ENCODE measurements at regions not wholly inside any gene's neighbourhood (a gene's known extent, or its start where the extent isn't known, plus 50 kb on each side); places are given as distances from the start of the nearest gene placed in this dataset.

DNA sequence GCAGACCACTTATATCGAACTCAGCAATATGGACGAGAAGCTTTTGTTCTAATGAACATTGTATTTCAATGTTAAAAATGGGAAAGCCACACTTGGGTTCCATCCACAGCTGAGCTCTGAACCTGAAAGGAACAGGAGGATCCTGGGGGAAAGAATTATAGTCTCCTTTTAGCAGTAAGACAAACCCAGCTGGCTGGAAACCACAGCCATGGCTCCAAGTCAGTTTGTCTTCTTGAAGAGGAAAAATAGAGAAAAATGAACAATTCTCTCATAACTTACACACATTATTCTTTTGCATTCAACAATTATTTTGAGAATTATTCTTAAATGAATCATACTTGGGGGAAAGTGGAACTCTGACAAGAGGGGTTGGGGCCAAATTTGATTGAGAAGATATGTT is 149.2 kb upstream of the VEPH1 start:
- no peaks in the 10 kb centered on the region for H3K79me2 ChIP-seq (ENCODE audit: control insufficient read depth, low read length)
- H4K20me1 ChIP-seq (ENCODE audit: control insufficient read depth, insufficient read depth, low read depth, low read length): no peaks in the 10 kb centered on the region
- no peaks in the 10 kb centered on the region for H3K9me2 ChIP-seq (replicated peaks; ENCODE audit: control insufficient read depth, low read length)
- no peak overlapping the region for H3K4me2 ChIP-seq (ENCODE audit: low read length)
- TF ChIP-seq, protein P1, sequence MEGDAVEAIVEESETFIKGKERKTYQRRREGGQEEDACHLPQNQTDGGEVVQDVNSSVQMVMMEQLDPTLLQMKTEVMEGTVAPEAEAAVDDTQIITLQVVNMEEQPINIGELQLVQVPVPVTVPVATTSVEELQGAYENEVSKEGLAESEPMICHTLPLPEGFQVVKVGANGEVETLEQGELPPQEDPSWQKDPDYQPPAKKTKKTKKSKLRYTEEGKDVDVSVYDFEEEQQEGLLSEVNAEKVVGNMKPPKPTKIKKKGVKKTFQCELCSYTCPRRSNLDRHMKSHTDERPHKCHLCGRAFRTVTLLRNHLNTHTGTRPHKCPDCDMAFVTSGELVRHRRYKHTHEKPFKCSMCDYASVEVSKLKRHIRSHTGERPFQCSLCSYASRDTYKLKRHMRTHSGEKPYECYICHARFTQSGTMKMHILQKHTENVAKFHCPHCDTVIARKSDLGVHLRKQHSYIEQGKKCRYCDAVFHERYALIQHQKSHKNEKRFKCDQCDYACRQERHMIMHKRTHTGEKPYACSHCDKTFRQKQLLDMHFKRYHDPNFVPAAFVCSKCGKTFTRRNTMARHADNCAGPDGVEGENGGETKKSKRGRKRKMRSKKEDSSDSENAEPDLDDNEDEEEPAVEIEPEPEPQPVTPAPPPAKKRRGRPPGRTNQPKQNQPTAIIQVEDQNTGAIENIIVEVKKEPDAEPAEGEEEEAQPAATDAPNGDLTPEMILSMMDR (IDR thresholded peaks at IDR 0.05; ENCODE audit: low read depth, low read length, poor library complexity, severe bottlenecking): no peak
- no peak for TF ChIP-seq EZH2phosphoT487 (IDR thresholded peaks at IDR 0.05; ENCODE audit: borderline replicate concordance, low read length)
- no peak overlapping the region for H3K4me3 ChIP-seq (ENCODE audit: low read length)
- no peak overlapping the region for H3K27ac ChIP-seq (ENCODE audit: low read depth, low read length)
- no peaks in the 10 kb centered on the region for H3K4me1 ChIP-seq (ENCODE audit: control insufficient read depth, low read length)
- H3F3A ChIP-seq (ENCODE audit: control insufficient read depth, insufficient read depth): no peaks in the 10 kb centered on the region
- no peaks in the 10 kb centered on the region for H3K36me3 ChIP-seq (ENCODE audit: control insufficient read depth, low read length)
- no peaks in the 10 kb centered on the region for H3K27me3 ChIP-seq (ENCODE audit: control insufficient read depth, low read length)
- no peaks in the 10 kb centered on the region for H3K9me3 ChIP-seq (ENCODE audit: control insufficient read depth, insufficient read depth, low read length)

DNA sequence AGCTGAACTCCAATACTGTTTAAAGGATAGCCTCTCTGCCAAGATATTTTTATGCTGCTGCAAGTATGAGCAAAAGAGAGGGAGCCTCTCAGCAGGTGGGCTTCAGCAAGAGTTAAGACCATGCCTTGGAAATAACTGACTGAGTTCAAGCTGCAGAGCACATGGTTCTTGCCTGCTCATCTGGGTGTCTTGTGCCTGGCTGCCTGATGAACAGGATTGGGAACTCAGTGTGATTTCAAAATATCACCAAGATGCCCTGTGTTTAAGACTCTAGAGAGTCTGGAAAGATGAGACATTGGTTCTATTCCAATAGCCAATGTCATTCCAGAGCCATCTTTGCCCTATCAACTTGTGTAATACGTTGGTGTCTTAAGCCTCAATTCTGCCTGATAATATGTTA is 147.5 kb upstream of the VEPH1 start:
- H3K27ac ChIP-seq (ENCODE audit: low read depth, low read length): no peak overlapping the region
- no peaks in the 10 kb centered on the region for H3K27me3 ChIP-seq (ENCODE audit: control insufficient read depth, low read length)
- no peaks in the 10 kb centered on the region for H3K9me2 ChIP-seq (replicated peaks; ENCODE audit: control insufficient read depth, low read length)
- H3K4me1 ChIP-seq (ENCODE audit: control insufficient read depth, low read length): no peaks in the 10 kb centered on the region
- no peaks in the 10 kb centered on the region for H3K9me3 ChIP-seq (ENCODE audit: control insufficient read depth, insufficient read depth, low read length)
- H4K20me1 ChIP-seq (ENCODE audit: control insufficient read depth, insufficient read depth, low read depth, low read length): no peaks in the 10 kb centered on the region
- no peaks in the 10 kb centered on the region for H3K36me3 ChIP-seq (ENCODE audit: control insufficient read depth, low read length)
- H3K79me2 ChIP-seq (ENCODE audit: control insufficient read depth, low read length): no peaks in the 10 kb centered on the region
- H3K4me2 ChIP-seq (ENCODE audit: low read length): no peak overlapping the region
- no peak overlapping the region for H3K4me3 ChIP-seq (ENCODE audit: low read length)
- no peaks in the 10 kb centered on the region for H3F3A ChIP-seq (ENCODE audit: control insufficient read depth, insufficient read depth)
- no peak for TF ChIP-seq EZH2phosphoT487 (IDR thresholded peaks at IDR 0.05; ENCODE audit: borderline replicate concordance, low read length)
- TF ChIP-seq, protein P1 (IDR thresholded peaks at IDR 0.05; ENCODE audit: low read depth, low read length, poor library complexity, severe bottlenecking): no peak

DNA sequence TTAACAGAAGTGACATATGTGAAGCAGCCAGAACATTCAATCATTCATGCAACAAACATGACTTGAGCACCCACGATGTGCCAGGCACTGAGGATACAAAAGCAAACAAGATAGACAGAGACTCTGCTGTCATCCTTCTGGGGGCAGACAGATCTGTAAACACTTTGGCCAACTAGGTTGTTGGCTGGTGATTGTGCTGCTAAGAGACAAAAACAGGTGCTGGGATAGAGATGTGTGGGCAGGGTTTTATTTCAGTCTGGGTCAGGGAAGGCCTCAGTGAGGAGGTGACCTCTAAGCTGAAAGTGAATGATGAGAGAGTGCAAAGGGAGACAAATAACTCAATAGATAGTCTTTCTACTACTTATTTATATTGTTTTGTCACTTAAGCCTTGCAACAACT is 147.0 kb upstream of the VEPH1 start:
- no peaks in the 10 kb centered on the region for H3K4me1 ChIP-seq (ENCODE audit: control insufficient read depth, low read length)
- H3K27me3 ChIP-seq (ENCODE audit: control insufficient read depth, low read length): no peaks in the 10 kb centered on the region
- H3F3A ChIP-seq (ENCODE audit: control insufficient read depth, insufficient read depth): no peaks in the 10 kb centered on the region
- H3K79me2 ChIP-seq (ENCODE audit: control insufficient read depth, low read length): no peaks in the 10 kb centered on the region
- no peaks in the 10 kb centered on the region for H3K36me3 ChIP-seq (ENCODE audit: control insufficient read depth, low read length)
- H4K20me1 ChIP-seq (ENCODE audit: control insufficient read depth, insufficient read depth, low read depth, low read length): no peaks in the 10 kb centered on the region
- no peak overlapping the region for H3K27ac ChIP-seq (ENCODE audit: low read depth, low read length)
- H3K9me2 ChIP-seq (replicated peaks; ENCODE audit: control insufficient read depth, low read length): no peaks in the 10 kb centered on the region
- no peak for TF ChIP-seq EZH2phosphoT487 (IDR thresholded peaks at IDR 0.05; ENCODE audit: borderline replicate concordance, low read length)
- TF ChIP-seq, protein P1 (IDR thresholded peaks at IDR 0.05; ENCODE audit: low read depth, low read length, poor library complexity, severe bottlenecking): no peak
- H3K4me2 ChIP-seq (ENCODE audit: low read length): no peak overlapping the region
- H3K4me3 ChIP-seq (ENCODE audit: low read length): no peak overlapping the region
- H3K9me3 ChIP-seq (ENCODE audit: control insufficient read depth, insufficient read depth, low read length): no peaks in the 10 kb centered on the region

DNA sequence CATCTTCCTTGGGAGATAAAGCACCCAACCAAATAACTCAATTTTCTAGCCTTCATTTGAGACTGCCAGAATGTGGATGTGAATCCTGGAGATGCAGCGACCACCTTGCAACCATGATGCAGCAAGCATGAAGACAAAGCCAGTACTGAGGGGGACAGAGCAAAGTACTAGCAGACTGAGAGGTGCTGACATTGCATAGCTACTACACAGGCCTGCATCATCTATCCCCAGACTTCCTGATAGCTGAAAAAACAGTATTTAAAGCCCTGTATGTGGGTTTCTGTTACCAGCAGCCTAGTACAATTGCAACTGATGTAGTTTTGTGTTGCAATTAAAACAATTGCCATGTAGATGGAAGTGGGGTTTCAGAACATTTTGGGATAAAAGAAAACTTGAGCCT is 146.3 kb upstream of the VEPH1 start:
- no peak for TF ChIP-seq EZH2phosphoT487 (IDR thresholded peaks at IDR 0.05; ENCODE audit: borderline replicate concordance, low read length)
- TF ChIP-seq, protein P1 (IDR thresholded peaks at IDR 0.05; ENCODE audit: low read depth, low read length, poor library complexity, severe bottlenecking): no peak
- Histone ChIP-seq H3F3A (ENCODE audit: control insufficient read depth, insufficient read depth) (no peaks in the 10 kb centered on the region), H3K4me2 (ENCODE audit: low read length) (no peak overlapping the region), H3K79me2 (ENCODE audit: control insufficient read depth, low read length) (no peaks in the 10 kb centered on the region), H4K20me1 (ENCODE audit: control insufficient read depth, insufficient read depth, low read depth, low read length) (no peaks in the 10 kb centered on the region), H3K27me3 (ENCODE audit: control insufficient read depth, low read length) (no peaks in the 10 kb centered on the region), H3K27ac (ENCODE audit: low read depth, low read length) (no peak overlapping the region), H3K9me2 (replicated peaks; ENCODE audit: control insufficient read depth, low read length) (no peaks in the 10 kb centered on the region), H3K9me3 (ENCODE audit: control insufficient read depth, insufficient read depth, low read length) (no peaks in the 10 kb centered on the region), H3K4me3 (ENCODE audit: low read length) (no peak overlapping the region), H3K36me3 (ENCODE audit: control insufficient read depth, low read length) (no peaks in the 10 kb centered on the region), H3K4me1 (ENCODE audit: control insufficient read depth, low read length) (no peaks in the 10 kb centered on the region)
